ENCODE measurements at regions not wholly inside any gene's neighbourhood (a gene's known extent, or its start where the extent isn't known, plus 50 kb on each side); places are given as distances from the start of the nearest gene placed in this dataset.

- ChIA-PET POLR2A (ENCODE audit: partially characterized antibody) (no interaction called here), CTCF (ENCODE audit: partially characterized antibody) (no interaction called here)
- H3K9ac ChIP-seq (replicated peaks in 1 of 4; ENCODE audit: extremely low read depth in 1 of 4, low read depth in 3 of 4, low read length in 3 of 4): no peak overlapping the region
- H2AK5ac ChIP-seq (ENCODE audit: low read depth, low read length): no peak overlapping the region
- H4K20me1 ChIP-seq (replicated peaks in 1 of 2; ENCODE audit: control insufficient read depth in 1 of 2, insufficient read depth in 2 of 2, low read length in 2 of 2): no peaks in the 10 kb centered on the region
- H4K5ac ChIP-seq (ENCODE audit: insufficient read length, low read depth, low read length): no peak overlapping the region
- TF ChIP-seq USF2 (IDR thresholded peaks at IDR 0.05; ENCODE audit: low read length) (no peak), FOSL1 (IDR thresholded peaks at IDR 0.05; ENCODE audit: insufficient read depth, low read depth, low read length) (no peak), EGR1 (IDR thresholded peaks at IDR 0.05; ENCODE audit: borderline replicate concordance, low read depth, low read length) (no peak)
- no peak overlapping the region for H3K23ac ChIP-seq (ENCODE audit: insufficient read length)
- H3K27ac ChIP-seq (ENCODE audit: low read depth, low read length): no peak overlapping the region
- no peak overlapping the region for H2BK12ac ChIP-seq (ENCODE audit: low read depth, low read length)
- DNase-seq (ENCODE audit: low read depth in 1 of 2, low spot score in 2 of 2) (no peak), FAIRE-seq (no peak)
- H2BK5ac ChIP-seq (ENCODE audit: low read depth, low read length): no peak overlapping the region
- no peaks in the 10 kb centered on the region for H3K79me1 ChIP-seq (ENCODE audit: low read depth, low read length)
- H3K27me3 ChIP-seq (replicated peaks in 1 of 4; ENCODE audit: control insufficient read depth in 3 of 4, extremely low read depth in 1 of 4, insufficient read depth in 3 of 4, low read length in 3 of 4): no peaks in the 10 kb centered on the region
- H3K9me3 ChIP-seq (ENCODE audit: insufficient read depth in 2 of 2, low read depth in 1 of 2, low read length in 1 of 2): no peaks in the 10 kb centered on the region
- H2AFZ ChIP-seq (ENCODE audit: low read length): no peak overlapping the region
- no peaks in the 10 kb centered on the region for H3K4me1 ChIP-seq (replicated peaks in 1 of 4; ENCODE audit: control insufficient read depth in 3 of 4, insufficient read depth in 4 of 4, low read length in 3 of 4)
- H3K4me3 ChIP-seq (ENCODE audit: extremely low read depth in 1 of 4, insufficient read depth in 2 of 4, low read depth in 3 of 4, low read length in 4 of 4): no peak overlapping the region
- H3K18ac ChIP-seq (ENCODE audit: extremely low read depth, low read length): no peak overlapping the region
- no peak overlapping the region for H4K8ac ChIP-seq (ENCODE audit: extremely low read depth, insufficient read depth, low read length)
- no peaks in the 10 kb centered on the region for H3K36me3 ChIP-seq (ENCODE audit: control insufficient read depth in 2 of 4, insufficient read depth in 4 of 4, low read length in 3 of 4)
- no peak overlapping the region for H3K4me2 ChIP-seq (ENCODE audit: insufficient read depth in 1 of 2, low read depth in 2 of 2, low read length in 2 of 2)
- no peak overlapping the region for H3K14ac ChIP-seq (ENCODE audit: insufficient read length)
- H2BK15ac ChIP-seq (ENCODE audit: low read length): no peak overlapping the region
- 90% methylated on average over 1 of the region's 1 CpG; no CpG with 5 or more reads in 1 of the 2 experiments for WGBS, 2 experiments (ENCODE audit: extremely low coverage in 1 of 2, insufficient coverage in 1 of 2, insufficient read length in 1 of 2, insufficient replicate concordance in 2 of 2, low coverage in 1 of 2, low lambda C conversion rate in 2 of 2, missing lambda C conversion rate in 1 of 2)
- H2BK20ac ChIP-seq (ENCODE audit: low read length): no peak overlapping the region
- H3K23me2 ChIP-seq (ENCODE audit: low read depth, low read length): no peaks in the 10 kb centered on the region
- H3K4ac ChIP-seq (replicated peaks; ENCODE audit: insufficient read length, low read depth, low read length): no peak overlapping the region
- no peak overlapping the region for H2BK120ac ChIP-seq (replicated peaks; ENCODE audit: low read depth, low read length)
- H3K79me2 ChIP-seq (ENCODE audit: control insufficient read depth in 1 of 2, insufficient read depth in 2 of 2, low read length in 2 of 2): no peaks in the 10 kb centered on the region
- no peak overlapping the region for H4K91ac ChIP-seq (replicated peaks; ENCODE audit: insufficient read length, low read length)
- H3K56ac ChIP-seq (replicated peaks; ENCODE audit: insufficient read length, low read depth, low read length): no peak overlapping the region
These were observed 122.2 kb upstream of the PDGFD start for GRCh38 chr11:104286129-104286528.

All from H1 (cell line).